Transverse colon (tissue), 4 donors: ENCODE measurements at regions not wholly inside any gene's neighbourhood (a gene's known extent, or its start where the extent isn't known, plus 50 kb on each side); places are given as distances from the start of the nearest gene placed in this dataset.

Source experiments
- DNase-seq: peaks from one replicate; pipeline ENCODE4 v3.0.0-alpha.2; 2019
- H3K27ac ChIP-seq, 4 donors: fragments of 200-600 bp; sonication (generic); 2 replicates each; pipeline ENCODE4 v1.5.1; 2016 to 2018; ENCODE audit warnings: inconsistent platforms in 4 of 4
- H3K27me3 ChIP-seq: fragments of 200-600 bp; sonication (generic); 2 replicates; pipeline ENCODE4 v1.5.1; 2017; ENCODE audit warnings: inconsistent platforms
- H3K36me3 ChIP-seq, 4 donors: fragments of 200-600 bp; sonication (generic); 2 replicates each; pipeline ENCODE4 v1.5.1; 2017 to 2019; ENCODE audit warnings: inconsistent platforms in 4 of 4
- H3K4me1 ChIP-seq, 4 donors: fragments of 200-600 bp; sonication (generic); 2 replicates each; pipeline ENCODE4 v1.5.1; 2017 to 2020; ENCODE audit warnings: inconsistent platforms in 4 of 4
- H3K4me3 ChIP-seq, 4 donors: fragments of 200-600 bp; sonication (generic); 1 replicate in 1 of 4; 2 replicates in 3 of 4; pipeline versions ENCODE4 v1.5.1 to v1.6.1; 2017 to 2019; ENCODE audit warnings: inconsistent platforms in 4 of 4
- H3K9me3 ChIP-seq, 2 donors: fragments of 200-600 bp; sonication (generic); 2 replicates each; pipeline ENCODE4 v1.5.1; 2017 to 2019; ENCODE audit warnings: inconsistent platforms in 2 of 2
- CTCF ChIP-seq, 5 experiments: fragments of 200-600 bp in 3 of 5; fragments of 450-650 bp in 2 of 5; sonication (generic) in 3 of 5; IDR thresholded peaks; 1 replicate in 2 of 5; 2 replicates in 3 of 5; pipeline ENCODE4 v1.5.1; 2016 to 2017; ENCODE audit warnings: antibody characterized with exemption in 5 of 5, inconsistent platforms in 3 of 5, mild to moderate bottlenecking in 2 of 5, moderate library complexity in 1 of 5
- EP300 ChIP-seq: sonication (generic); formaldehyde crosslinking; IDR thresholded peaks from one replicate; pipeline ENCODE4 v1.6.1; 2017; ENCODE audit warnings: antibody characterized with exemption, low read depth
- POLR2A ChIP-seq: fragments of 450-650 bp; IDR thresholded peaks from one replicate; pipeline ENCODE4 v1.6.1; 2016; ENCODE audit warnings: antibody characterized with exemption, mild to moderate bottlenecking, moderate library complexity
- POLR2AphosphoS5 ChIP-seq, 3 donors: sonication (generic); formaldehyde crosslinking; IDR thresholded peaks; one replicate each; pipeline ENCODE4 v1.6.1; 2016; ENCODE audit warnings: antibody characterized with exemption in 3 of 3
- WGBS, 2 donors: methylation state at CpG; one replicate each; pipeline ENCODE4 v1.1.5; 2018; ENCODE audit warnings: low coverage in 1 of 2; 5-methylcytosine and 5-hydroxymethylcytosine counted together
- in situ Hi-C, 4 donors: fragments of 200-750 bp; cut with MboI; loops; one replicate each; pipeline versions ENCODE4 v1.15.0 to v1.15.1; 2017; ENCODE audit warnings: low sequenced_read_pairs in 3 of 4, low pct_ligation_motif_present in 1 of 4, low pct_unique_long_range_greater_than_20kb in 1 of 4
- intact Hi-C: fragments of 100-400 bp; cut with DNase I; formaldehyde crosslinking; loops from one replicate; pipeline ENCODE4 v1.15.1; 2023; ENCODE audit warnings: low total_unique reads

GRCh38 chr7:32259931-32260596 lies 189.9 kb upstream of the PDE1C start:
- H3K27ac ChIP-seq, result no peak overlapping the region
- H3K9me3 ChIP-seq, result no peaks in the 10 kb centered on the region
- intact Hi-C loops (no loop called here), in situ Hi-C loops (no loop called here)
- H3K4me3 ChIP-seq, result no peak overlapping the region
- no peaks in the 10 kb centered on the region for H3K27me3 ChIP-seq
- no peak for DNase-seq
- TF ChIP-seq EP300 (no peak), CTCF (IDR thresholded peaks at IDR 0.05) (no peak), POLR2A (no peak), POLR2AphosphoS5 (IDR thresholded peaks at IDR 0.05) (no peak)
- H3K4me1 ChIP-seq, result no peaks in the 10 kb centered on the region
- 73 to 85% methylated on average over 7 to 12 of the region's 12 CpGs for WGBS, 2 donors
- H3K36me3 ChIP-seq, result no peaks in the 10 kb centered on the region

- Histone ChIP-seq H3K4me1 (no peaks in the 10 kb centered on the region), H3K27me3 (no peaks in the 10 kb centered on the region), H3K36me3 (no peaks in the 10 kb centered on the region), H3K27ac (no peak overlapping the region), H3K9me3 (no peaks in the 10 kb centered on the region), H3K4me3 (no peak overlapping the region)
- in situ Hi-C loops, result no loop called here
- intact Hi-C loops, result no loop called here
- no peak for DNase-seq
- WGBS, 2 donors, result 82 to 86% methylated on average over 1 to 4 of the region's 4 CpGs
- TF ChIP-seq CTCF (IDR thresholded peaks at IDR 0.05), result no peak
- TF ChIP-seq POLR2A, result no peak
- no peak for TF ChIP-seq EP300
- TF ChIP-seq POLR2AphosphoS5 (IDR thresholded peaks at IDR 0.05), result no peak
Measured at GRCh38 chr7:32258265-32258664, 188.1 kb upstream of the PDE1C start.

- WGBS, 2 donors, result 67 to 71% methylated on average over 1 of the region's 1 CpG
- in situ Hi-C loops (no loop called here), intact Hi-C loops (no loop called here)
- no peak overlapping the region for H3K4me3 ChIP-seq
- H3K4me1 ChIP-seq, result no peaks in the 10 kb centered on the region
- H3K9me3 ChIP-seq, result no peaks in the 10 kb centered on the region
- no peaks in the 10 kb centered on the region for H3K27me3 ChIP-seq
- H3K27ac ChIP-seq, result no peak overlapping the region
- DNase-seq, result no peak
- TF ChIP-seq CTCF (IDR thresholded peaks at IDR 0.05) (no peak), POLR2A (no peak), EP300 (no peak), POLR2AphosphoS5 (IDR thresholded peaks at IDR 0.05) (no peak)
- no peaks in the 10 kb centered on the region for H3K36me3 ChIP-seq
Measured at GRCh38 chr7:32257621-32258020, 187.4 kb upstream of the PDE1C start.

- H3K4me1 ChIP-seq, result no peaks in the 10 kb centered on the region
- no peaks in the 10 kb centered on the region for H3K27me3 ChIP-seq
- no peaks in the 10 kb centered on the region for H3K9me3 ChIP-seq
- H3K4me3 ChIP-seq, result no peak overlapping the region
- no peaks in the 10 kb centered on the region for H3K36me3 ChIP-seq
- WGBS, 2 donors, result 73 to 79% methylated on average over 2 of the region's 2 CpGs
- no peak overlapping the region for H3K27ac ChIP-seq
- no peak for DNase-seq
- no peak for TF ChIP-seq POLR2A
- no peak for TF ChIP-seq EP300
- in situ Hi-C loops (no loop called here), intact Hi-C loops (no loop called here)
Measured at GRCh38 chr7:32256811-32257210, 186.6 kb upstream of the PDE1C start.

- intact Hi-C loops (no loop called here), in situ Hi-C loops (no loop called here)
- WGBS, 2 donors, result 78% methylated on average over 2 of the region's 2 CpGs; no CpG with 5 or more reads in 1 of the 2 donors
- Histone ChIP-seq H3K4me1 (no peaks in the 10 kb centered on the region), H3K27ac (no peak overlapping the region), H3K36me3 (no peaks in the 10 kb centered on the region), H3K4me3 (no peak overlapping the region), H3K9me3 (no peaks in the 10 kb centered on the region), H3K27me3 (no peaks in the 10 kb centered on the region)
- DNase-seq, result no peak
- no peak for TF ChIP-seq POLR2A
- no peak for TF ChIP-seq EP300
- no peak for TF ChIP-seq CTCF (IDR thresholded peaks at IDR 0.05)
- TF ChIP-seq POLR2AphosphoS5 (IDR thresholded peaks at IDR 0.05), result no peak
Measured at GRCh38 chr7:32256376-32256775, 186.2 kb upstream of the PDE1C start.
